Pancreas (tissue), 10 donors: ENCODE measurements at regions not wholly inside any gene's neighbourhood (a gene's known extent, or its start where the extent isn't known, plus 50 kb on each side); places are given as distances from the start of the nearest gene placed in this dataset.

Experiments used
- ATAC-seq, 4 donors: fragments of 200-7000 bp; cut with Tn5 transposase; one replicate each; pipeline versions ENCODE4 v1.8.0 to v1.9.1; 2020; ENCODE audit warnings: mild to moderate bottlenecking in 4 of 4, moderate library complexity in 4 of 4
- DNase-seq, 6 donors: peaks; one replicate each; pipeline ENCODE4 v3.0.0-alpha.2; 2020
- FAIRE-seq: peaks from 2 replicates; lab custom pipeline; 2012; peaks lifted over from hg19 to GRCh38; lab: Jason Lieb, UNC
- H3K27ac ChIP-seq, 4 donors: fragments of 200-600 bp; sonication (generic); 1 replicate in 3 of 4; 2 replicates in 1 of 4; pipeline versions ENCODE4 v1.5.0 to v1.8.0; 2020
- H3K27me3 ChIP-seq, 4 donors: fragments of 200-600 bp; one replicate each; pipeline ENCODE4 v1.8.0; 2021
- H3K36me3 ChIP-seq, 3 donors: fragments of 200-600 bp; sonication (generic) in 1 of 3; one replicate each; pipeline versions ENCODE4 v1.5.0 to v1.8.0; 2020 to 2021
- H3K4me1 ChIP-seq, 3 donors: fragments of 200-600 bp; one replicate each; pipeline ENCODE4 v1.8.0; 2021
- H3K4me3 ChIP-seq, 4 donors: fragments of 200-600 bp; sonication (generic) in 2 of 4; one replicate each; pipeline versions ENCODE4 v1.5.0 to v1.8.0; 2020 to 2021
- H3K9me3 ChIP-seq, 4 donors: fragments of 200-600 bp; one replicate each; pipeline ENCODE4 v1.8.0; 2021
- WGBS, 2 donors: extraction: QIAGEN DNeasy Blood & Tissue Kit; methylation state at CpG; one replicate each; pipeline ENCODE4 v1.1.7; 2013; 5-methylcytosine and 5-hydroxymethylcytosine counted together
- intact Hi-C, 3 donors: fragments of 100-400 bp; cut with DNase I; formaldehyde crosslinking; loops; one replicate each; pipeline versions ENCODE4 v1.11.1 to v1.14.2; 2022
- TF ChIP-seq, protein P1 (sequence below), 4 donors: fragments of 200-600 bp; sonication (generic) in 3 of 4; IDR thresholded peaks; one replicate each; pipeline versions ENCODE4 v1.5.0 to v1.8.0; 2021; ENCODE audit warnings: antibody characterized with exemption in 4 of 4
- donor health status: healthy with polysubstance abuse.
- donor health status: DM: no; HTN: no; CAD: no; lungs with moderate emphysema.
- donor health status: DM: no; HTN: no; CAD: no.
- donor health status: control.
- donor health status: control.
- donor health status: Bipolar disorder and iron deficiency.
- donor health status: DM: yes; HTN: yes; CAD: no.
- donor health status: DM: no; HTN: no; CAD: no.
- donor health status: DM: no; HTN: no; CAD: no.
- donor health status: DM: yes; HTN: yes; CAD: no.

- FAIRE-seq (no peak), DNase-seq (peak in 3 of 6 donors; percentile 20 to 66 (median 64)), ATAC-seq (peak in 2 of 4 donors; percentile 45 to 68)
- peak overlapping the region in 1 of 4 donors; percentile 38 for H3K4me3 ChIP-seq
- H3K9me3 ChIP-seq: no peaks in the 10 kb centered on the region
- TF ChIP-seq, protein P1, sequence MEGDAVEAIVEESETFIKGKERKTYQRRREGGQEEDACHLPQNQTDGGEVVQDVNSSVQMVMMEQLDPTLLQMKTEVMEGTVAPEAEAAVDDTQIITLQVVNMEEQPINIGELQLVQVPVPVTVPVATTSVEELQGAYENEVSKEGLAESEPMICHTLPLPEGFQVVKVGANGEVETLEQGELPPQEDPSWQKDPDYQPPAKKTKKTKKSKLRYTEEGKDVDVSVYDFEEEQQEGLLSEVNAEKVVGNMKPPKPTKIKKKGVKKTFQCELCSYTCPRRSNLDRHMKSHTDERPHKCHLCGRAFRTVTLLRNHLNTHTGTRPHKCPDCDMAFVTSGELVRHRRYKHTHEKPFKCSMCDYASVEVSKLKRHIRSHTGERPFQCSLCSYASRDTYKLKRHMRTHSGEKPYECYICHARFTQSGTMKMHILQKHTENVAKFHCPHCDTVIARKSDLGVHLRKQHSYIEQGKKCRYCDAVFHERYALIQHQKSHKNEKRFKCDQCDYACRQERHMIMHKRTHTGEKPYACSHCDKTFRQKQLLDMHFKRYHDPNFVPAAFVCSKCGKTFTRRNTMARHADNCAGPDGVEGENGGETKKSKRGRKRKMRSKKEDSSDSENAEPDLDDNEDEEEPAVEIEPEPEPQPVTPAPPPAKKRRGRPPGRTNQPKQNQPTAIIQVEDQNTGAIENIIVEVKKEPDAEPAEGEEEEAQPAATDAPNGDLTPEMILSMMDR (IDR thresholded peaks at IDR 0.05): no peak
- 13 to 14% methylated on average over 56 to 62 of the region's 62 CpGs for WGBS, 2 donors
- peaks cover 0 to 3% (median 0%) of the 10 kb centered on the region in 3 donors for H3K4me1 ChIP-seq
- peaks cover 0 to 35% (median 7%) of the 10 kb centered on the region in 4 donors for H3K27me3 ChIP-seq
- no peak overlapping the region for H3K27ac ChIP-seq
- intact Hi-C loops: no loop called here
- H3K36me3 ChIP-seq: no peaks in the 10 kb centered on the region
Measured at GRCh38 chr6:105981002-105981887, 104.9 kb upstream of the PRDM1 start.

DNA sequence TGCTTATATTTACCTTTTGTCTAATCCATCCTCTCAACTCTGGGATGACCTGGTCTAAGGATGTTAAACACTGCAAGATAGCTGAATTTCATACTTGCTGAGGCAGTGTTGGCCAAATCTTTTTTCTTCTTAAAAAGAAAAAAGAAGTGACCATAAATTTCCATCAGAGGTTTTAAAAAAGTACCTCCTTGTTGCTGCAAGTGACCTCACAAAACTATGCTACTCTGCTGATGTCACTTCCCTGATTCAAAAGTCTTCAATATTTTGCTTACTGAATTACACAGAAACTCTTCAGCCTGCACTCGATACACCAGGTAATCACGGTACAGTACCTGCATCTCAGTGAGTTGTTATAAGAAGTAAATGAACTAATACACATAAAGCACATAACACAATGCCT, 107.2 kb upstream of the PRDM1 start:
- Histone ChIP-seq H3K9me3 (no peaks in the 10 kb centered on the region), H3K4me1 (peaks cover 0 to 3% (median 0%) of the 10 kb centered on the region in 3 donors), H3K4me3 (no peak overlapping the region), H3K27me3 (peaks cover 0 to 24% (median 7%) of the 10 kb centered on the region in 4 donors), H3K27ac (no peak overlapping the region), H3K36me3 (no peaks in the 10 kb centered on the region)
- ATAC-seq (no peak), DNase-seq (no peak), FAIRE-seq (no peak)
- TF ChIP-seq, protein P1 (IDR thresholded peaks at IDR 0.05): no peak
- 85 to 93% methylated on average over 2 of the region's 2 CpGs for WGBS, 2 donors
- intact Hi-C loops: no loop called here

DNA sequence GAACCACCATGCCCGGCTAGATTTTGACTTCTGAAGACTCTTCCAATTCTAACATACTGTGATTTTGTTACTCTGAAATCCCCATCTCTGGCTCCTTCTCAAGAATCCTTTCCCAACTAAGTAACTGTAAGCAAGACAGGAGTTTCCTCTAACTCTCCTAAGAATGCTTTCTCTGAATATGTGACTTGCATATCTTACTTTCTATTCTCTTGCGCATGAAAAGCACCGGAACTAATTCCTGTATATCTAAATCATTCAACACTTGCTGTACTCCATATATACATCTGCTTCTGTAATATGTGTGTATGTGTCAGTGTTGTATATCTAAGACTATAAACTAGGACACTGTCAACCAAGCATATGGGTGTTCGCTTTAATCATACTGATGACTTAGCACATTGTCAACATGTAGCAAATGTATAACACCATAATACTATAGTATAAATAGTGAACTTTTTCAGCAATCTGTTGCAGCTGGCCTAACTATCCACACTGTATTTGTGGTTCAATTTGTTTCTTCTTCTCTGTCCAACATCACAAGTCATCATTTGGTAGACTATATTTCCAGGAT, 108.1 kb upstream of the PRDM1 start:
- H3K4me1 ChIP-seq: peaks cover 0 to 3% (median 0%) of the 10 kb centered on the region in 3 donors
- no peak for FAIRE-seq
- ATAC-seq: no peak
- TF ChIP-seq, protein P1 (IDR thresholded peaks at IDR 0.05): no peak
- intact Hi-C loops: no loop called here
- H3K9me3 ChIP-seq: no peaks in the 10 kb centered on the region
- 91 to 94% methylated on average over 4 of the region's 4 CpGs for WGBS, 2 donors
- no peak for DNase-seq
- H3K36me3 ChIP-seq: no peaks in the 10 kb centered on the region
- no peak overlapping the region for H3K27ac ChIP-seq
- H3K27me3 ChIP-seq: peaks cover 0 to 24% (median 7%) of the 10 kb centered on the region in 4 donors
- no peak overlapping the region for H3K4me3 ChIP-seq

- Histone ChIP-seq H3K27me3 (peaks cover 0 to 3% (median 0%) of the 10 kb centered on the region in 4 donors), H3K4me1 (no peaks in the 10 kb centered on the region), H3K36me3 (no peaks in the 10 kb centered on the region), H3K4me3 (no peak overlapping the region), H3K27ac (no peak overlapping the region), H3K9me3 (no peaks in the 10 kb centered on the region)
- FAIRE-seq: no peak
- TF ChIP-seq, protein P1 (IDR thresholded peaks at IDR 0.05): no peak
- no peak for DNase-seq
- WGBS, 2 donors: 66 to 67% methylated on average over 2 of the region's 2 CpGs
- no peak for ATAC-seq
- intact Hi-C loops: no loop called here
Measured at GRCh38 chr6:105974986-105975385, 111.2 kb upstream of the PRDM1 start.
